ENCODE measurements at regions not wholly inside any gene's neighbourhood (a gene's known extent, or its start where the extent isn't known, plus 50 kb on each side); places are given as distances from the start of the nearest gene placed in this dataset.

DNA sequence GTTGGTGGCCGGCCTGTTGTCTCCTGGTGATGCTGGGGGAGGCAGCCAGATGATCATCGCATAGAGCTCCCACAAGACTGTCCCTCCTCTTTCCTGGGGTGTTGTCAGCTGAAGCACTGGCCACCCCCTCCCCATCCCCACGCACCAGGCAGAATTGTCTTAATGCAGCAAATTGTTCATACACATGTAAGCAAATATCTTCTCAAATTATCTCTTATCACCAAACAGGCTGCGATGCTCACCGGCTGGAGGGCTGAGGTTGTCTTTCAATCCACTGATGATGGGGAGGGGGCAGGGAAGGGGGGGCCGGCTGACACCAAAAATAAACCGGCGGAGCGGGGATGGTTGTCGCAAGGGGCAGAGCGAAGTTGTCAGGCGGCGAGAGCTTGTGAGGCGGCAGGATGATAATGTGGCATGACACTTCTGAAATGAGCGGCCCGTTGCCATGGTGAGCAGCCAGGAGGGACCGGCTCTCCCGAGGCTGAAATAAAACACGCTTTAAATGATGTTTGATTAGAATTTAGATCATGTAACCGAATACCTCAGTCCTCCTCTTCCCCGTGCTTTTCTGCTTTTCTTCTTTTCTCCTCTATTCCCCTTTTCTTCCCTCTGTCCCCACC, 59.8 kb downstream of the MRM1 start:
- intact Hi-C loops (cut with micrococcal nuclease; ENCODE audit: unreplicated experiment): no loop called here
- H3K36me3 Mint-ChIP-seq (ENCODE audit: insufficient read depth, unreplicated experiment): no peaks in the 10 kb centered on the region
- DNase-seq: no peak
- H3K27ac Mint-ChIP-seq (ENCODE audit: unreplicated experiment): no peak overlapping the region
- CTCF ChIA-PET: interaction anchor here (0.6 to 1.5 kb wide), 3 partner anchors 16 to 35 kb away, joined by 3 read pairs; no protein-coding TSS in a partner anchor
- peaks cover 11% of the 10 kb centered on the region for H3K4me1 Mint-ChIP-seq (ENCODE audit: low read depth, unreplicated experiment)
- no peaks in the 10 kb centered on the region for H3K9me3 Mint-ChIP-seq (ENCODE audit: low read depth, unreplicated experiment)
- no peak overlapping the region for H3K4me3 Mint-ChIP-seq (ENCODE audit: low read depth, unreplicated experiment)
- peaks cover 100% of the 10 kb centered on the region for H3K27me3 Mint-ChIP-seq (ENCODE audit: unreplicated experiment)
- no peak for TF ChIP-seq CTCF (IDR thresholded peaks at IDR 0.05; ENCODE audit: unreplicated experiment)
- BruUV-seq (replicated peaks): no TSS peak

GRCh38 chr17:36661688-36662087, 60.3 kb downstream of the MRM1 start:
- CTCF ChIA-PET: interaction anchor here (1.3 kb wide), 1 partner anchor 13 kb away, joined by 3 read pairs; no protein-coding TSS in a partner anchor

DNA sequence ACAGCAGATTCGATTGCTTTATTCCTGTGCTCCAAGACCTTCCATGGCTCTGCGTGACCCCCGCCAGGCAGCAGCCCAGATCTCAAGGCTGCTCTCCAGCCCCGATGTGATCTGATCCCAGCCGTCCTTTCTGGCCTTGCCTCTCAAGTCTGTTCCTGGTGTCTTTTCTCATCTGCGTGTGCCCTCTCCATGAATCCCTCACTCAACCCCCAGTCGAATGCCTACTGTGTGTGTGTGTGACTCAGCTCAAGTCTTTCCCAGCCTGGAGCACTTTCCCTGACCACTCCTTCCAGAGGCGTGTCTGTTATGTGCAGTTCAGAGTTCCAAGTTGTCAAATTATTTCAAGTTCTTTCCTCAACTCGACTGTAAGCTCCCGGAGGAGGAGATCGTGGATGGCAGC, 64.0 kb downstream of the MRM1 start:
- no peaks in the 10 kb centered on the region for H3K36me3 Mint-ChIP-seq (ENCODE audit: insufficient read depth, unreplicated experiment)
- no TSS peak for BruUV-seq (replicated peaks)
- H3K27ac Mint-ChIP-seq (ENCODE audit: unreplicated experiment): no peak overlapping the region
- TF ChIP-seq CTCF (IDR thresholded peaks at IDR 0.05; ENCODE audit: unreplicated experiment): no peak
- H3K27me3 Mint-ChIP-seq (ENCODE audit: unreplicated experiment): peaks cover 72% of the 10 kb centered on the region
- DNase-seq: peak; percentile 63
- no peak overlapping the region for H3K4me3 Mint-ChIP-seq (ENCODE audit: low read depth, unreplicated experiment)
- intact Hi-C loops (cut with micrococcal nuclease; ENCODE audit: unreplicated experiment): no loop called here
- no peaks in the 10 kb centered on the region for H3K9me3 Mint-ChIP-seq (ENCODE audit: low read depth, unreplicated experiment)
- H3K4me1 Mint-ChIP-seq (ENCODE audit: low read depth, unreplicated experiment): peaks cover 11% of the 10 kb centered on the region
- CTCF ChIA-PET: interaction anchor here (0.5 to 1.9 kb wide), 9 partner anchors 9 to 200 kb away, joined by 3 to 9 read pairs (median 3); no protein-coding TSS in a partner anchor

More at GRCh38 chr17:36661688-36662087, 60.3 kb downstream of the MRM1 start:
- Mint-ChIP-seq H3K36me3 (ENCODE audit: insufficient read depth, unreplicated experiment) (no peaks in the 10 kb centered on the region), H3K4me1 (ENCODE audit: low read depth, unreplicated experiment) (peaks cover 11% of the 10 kb centered on the region), H3K4me3 (ENCODE audit: low read depth, unreplicated experiment) (no peak overlapping the region), H3K9me3 (ENCODE audit: low read depth, unreplicated experiment) (no peaks in the 10 kb centered on the region), H3K27ac (ENCODE audit: unreplicated experiment) (no peak overlapping the region), H3K27me3 (ENCODE audit: unreplicated experiment) (peaks cover 100% of the 10 kb centered on the region)
- intact Hi-C loops (cut with micrococcal nuclease; ENCODE audit: unreplicated experiment): no loop called here
- no peak for DNase-seq
- no TSS peak for BruUV-seq (replicated peaks)
- TF ChIP-seq CTCF (IDR thresholded peaks at IDR 0.05; ENCODE audit: unreplicated experiment): no peak

GRCh38 chr17:36667922-36668321, 66.5 kb downstream of the MRM1 start:
- no peaks in the 10 kb centered on the region for H3K9me3 Mint-ChIP-seq (ENCODE audit: low read depth, unreplicated experiment)
- no peak for TF ChIP-seq CTCF (IDR thresholded peaks at IDR 0.05; ENCODE audit: unreplicated experiment)
- DNase-seq: no peak
- H3K4me3 Mint-ChIP-seq (ENCODE audit: low read depth, unreplicated experiment): no peak overlapping the region
- no peaks in the 10 kb centered on the region for H3K36me3 Mint-ChIP-seq (ENCODE audit: insufficient read depth, unreplicated experiment)
- no peak overlapping the region for H3K27ac Mint-ChIP-seq (ENCODE audit: unreplicated experiment)
- peaks cover 11% of the 10 kb centered on the region for H3K4me1 Mint-ChIP-seq (ENCODE audit: low read depth, unreplicated experiment)
- CTCF ChIA-PET: no interaction called here
- no TSS peak for BruUV-seq (replicated peaks)
- peaks cover 70% of the 10 kb centered on the region for H3K27me3 Mint-ChIP-seq (ENCODE audit: unreplicated experiment)
- intact Hi-C loops (cut with micrococcal nuclease; ENCODE audit: unreplicated experiment): no loop called here

Measured in Calu3 (cell line).